ENCODE measurements at regions not wholly inside any gene's neighbourhood (a gene's known extent, or its start where the extent isn't known, plus 50 kb on each side); places are given as distances from the start of the nearest gene placed in this dataset.

- no peak for DNase-seq
These were observed 304.1 kb downstream of the MCTP2 start for GRCh38 chr15:94535298-94536048.

GRCh38 chr15:94536549-94536948, 305.2 kb downstream of the MCTP2 start:
- DNase-seq, result no peak

- DNase-seq, result no peak
These were observed 306.9 kb downstream of the MCTP2 start for GRCh38 chr15:94538280-94538679.

DNA sequence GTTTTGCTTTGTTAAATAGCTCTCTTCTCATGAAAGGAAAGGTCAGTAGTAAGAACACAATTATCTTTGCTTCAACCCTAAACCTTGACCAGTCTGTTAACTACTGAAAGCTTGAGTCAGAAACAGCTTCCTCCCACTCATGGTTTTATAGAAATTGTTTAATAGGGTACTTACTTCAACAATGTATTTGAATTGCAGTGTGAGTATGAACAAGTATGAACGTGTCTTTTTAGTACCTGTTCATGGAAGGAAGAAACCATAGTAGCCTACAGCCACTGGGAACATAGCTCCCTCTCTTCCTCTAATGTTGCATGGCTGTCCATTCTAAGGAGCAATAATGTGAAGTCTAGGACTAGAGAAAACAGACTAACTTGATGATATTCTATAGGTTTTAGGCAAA, 311.0 kb downstream of the MCTP2 start:
- no peak for DNase-seq

DNA sequence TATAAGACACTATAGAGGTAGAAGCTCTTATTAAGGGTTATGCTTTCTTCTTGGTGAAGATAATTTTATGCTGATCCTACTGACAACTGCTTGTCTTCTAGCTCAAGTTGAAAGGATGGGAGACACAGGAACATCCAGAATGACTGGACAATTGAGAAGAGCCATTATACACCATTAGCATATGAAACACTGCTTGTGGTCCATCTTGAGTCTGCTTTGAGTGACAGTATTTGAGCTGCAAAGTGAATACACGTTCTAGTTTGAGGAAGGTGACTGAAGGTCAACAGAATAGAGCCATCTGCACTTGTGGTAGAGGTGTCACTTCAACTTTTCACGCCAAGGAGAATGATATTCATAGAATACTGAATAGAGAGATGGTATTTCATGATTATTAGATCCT, 315.4 kb downstream of the MCTP2 start:
- DNase-seq, result no peak

GRCh38 chr15:94547711-94548110, 316.4 kb downstream of the MCTP2 start:
- DNase-seq, result no peak

DNA sequence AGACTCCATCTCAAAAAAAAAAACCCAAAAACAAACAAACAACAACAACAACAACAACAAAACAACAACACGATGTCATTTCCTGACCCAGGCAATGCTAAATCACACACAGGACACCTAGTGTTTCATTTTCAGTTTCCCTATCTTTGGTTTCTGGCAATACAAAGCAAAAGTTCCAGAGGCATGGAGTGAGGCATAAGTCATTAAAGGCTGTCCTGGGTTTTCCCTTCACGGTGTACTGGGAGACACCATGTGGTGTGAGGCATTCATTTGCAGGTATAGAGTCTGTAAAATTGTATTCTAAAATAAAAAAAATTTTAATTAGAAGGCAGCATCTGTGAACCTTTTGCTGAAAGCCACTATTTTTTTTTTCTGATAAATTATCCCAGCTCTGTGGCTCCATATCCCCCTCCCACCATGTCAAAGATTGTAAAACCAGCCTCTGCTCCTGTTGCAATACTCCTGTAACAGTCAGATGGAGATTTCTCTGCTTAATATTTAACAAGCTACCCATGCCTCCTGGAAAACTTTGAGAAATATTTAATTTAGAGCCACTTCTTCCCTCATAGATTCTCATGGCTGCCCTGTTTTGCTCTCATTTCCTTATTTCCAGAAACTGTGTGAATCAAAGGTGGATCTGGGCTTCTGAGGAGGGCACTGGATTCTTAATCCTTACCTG, 324.6 kb downstream of the MCTP2 start:
- DNase-seq, result no peak

GRCh38 chr15:94561036-94561689, 329.8 kb downstream of the MCTP2 start:
- DNase-seq, result no peak

- DNase-seq, result no peak
These were observed 332.1 kb downstream of the MCTP2 start for GRCh38 chr15:94563456-94563855.

DNA sequence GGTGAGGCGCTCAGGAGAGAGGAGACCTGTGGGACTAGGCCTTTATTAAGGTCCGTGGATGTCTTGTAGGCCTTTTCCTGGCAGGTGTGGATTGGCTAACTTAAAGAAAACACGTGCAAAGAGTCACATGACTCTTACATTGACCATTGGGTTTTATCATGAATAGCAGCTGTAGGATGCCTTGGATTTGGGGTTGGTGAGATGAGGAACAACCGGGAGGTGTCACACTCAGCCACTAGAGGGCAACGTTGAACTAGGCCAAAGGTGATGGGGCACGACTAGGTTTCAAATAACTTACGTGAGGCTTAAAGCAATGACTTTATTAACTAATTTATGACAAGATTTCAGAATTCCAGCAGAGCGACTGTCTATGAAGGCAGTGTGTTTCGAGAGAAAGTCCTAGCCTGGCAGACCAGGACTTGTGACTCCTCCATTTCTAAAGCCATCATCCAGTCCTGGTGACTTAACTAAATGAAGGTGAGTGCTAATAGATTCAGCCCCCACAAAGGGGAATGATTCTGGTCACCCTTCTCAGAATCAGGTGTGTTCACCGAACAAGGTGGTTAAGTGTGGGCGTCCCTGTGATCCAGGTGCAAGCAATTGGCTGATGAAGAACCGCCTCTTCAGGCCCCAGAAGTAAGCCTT, 345.6 kb downstream of the MCTP2 start:
- DNase-seq, result peak; percentile 23 to 59 (median 44)

- no peak for DNase-seq
These were observed 347.9 kb downstream of the MCTP2 start for GRCh38 chr15:94579286-94579685.

- no peak for DNase-seq
These were observed 349.0 kb downstream of the MCTP2 start for GRCh38 chr15:94580211-94580885.

DNA sequence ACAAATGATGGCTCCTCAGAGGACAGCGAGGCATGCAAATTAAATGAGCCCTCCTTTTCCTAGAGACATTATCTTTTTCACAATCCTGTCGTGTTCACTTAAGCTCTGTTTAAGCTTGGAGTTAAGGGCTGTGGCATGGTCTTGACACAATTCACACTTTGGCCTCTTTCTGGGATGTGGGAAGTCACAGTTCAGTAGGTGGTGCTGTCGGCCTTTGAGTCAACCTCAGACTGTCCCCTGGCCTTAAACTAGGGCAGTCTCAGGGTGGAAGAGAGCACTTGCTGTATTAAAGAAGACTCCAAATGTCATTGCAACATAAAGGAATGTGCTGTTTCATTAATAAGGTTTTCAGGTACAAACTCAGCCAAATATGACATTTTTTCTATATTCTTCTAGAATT, 351.0 kb downstream of the MCTP2 start:
- peak; percentile 24 to 58 (median 41) for DNase-seq

DNA sequence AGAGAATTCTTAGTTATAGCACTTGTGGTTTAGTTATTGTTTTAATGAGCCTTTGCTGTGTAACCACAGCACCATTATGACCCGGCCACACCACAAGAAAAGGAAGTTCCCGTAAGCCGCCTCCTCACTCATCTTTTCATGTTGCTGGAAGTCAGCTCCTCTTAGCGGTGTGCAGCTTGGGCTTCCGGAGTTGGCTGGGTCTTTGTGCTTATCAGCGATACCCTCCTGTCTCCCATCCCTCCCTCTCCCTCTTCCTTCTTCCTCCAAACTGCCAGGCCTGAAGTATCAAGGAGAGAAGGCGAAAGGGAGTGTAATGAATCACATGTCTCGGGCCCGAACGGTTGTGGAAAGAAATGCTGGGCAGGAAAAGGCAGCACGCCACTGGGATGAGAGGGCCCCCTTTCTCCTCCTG, 353.5 kb downstream of the MCTP2 start:
- DNase-seq, result peak; percentile 6 to 40 (median 31)

DNA sequence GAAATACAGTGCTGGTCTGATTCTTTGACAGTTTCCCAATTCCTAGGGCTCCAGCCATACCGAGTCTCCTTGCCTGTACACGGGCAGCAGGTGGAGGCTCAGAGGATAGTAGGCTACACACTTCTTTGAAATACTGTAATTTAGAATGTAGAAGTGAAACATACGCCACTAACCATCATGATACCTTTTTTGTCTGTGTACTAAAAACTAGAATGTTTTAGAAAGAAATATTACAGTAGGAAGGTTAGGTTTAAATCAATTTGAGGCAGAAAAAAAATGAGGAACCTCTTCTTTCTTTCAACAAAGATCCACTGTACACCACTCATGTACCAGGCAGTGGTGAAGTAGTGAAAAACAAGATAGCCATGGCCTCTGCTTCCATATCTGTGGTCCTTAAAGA, 354.7 kb downstream of the MCTP2 start:
- DNase-seq, result no peak

DNA sequence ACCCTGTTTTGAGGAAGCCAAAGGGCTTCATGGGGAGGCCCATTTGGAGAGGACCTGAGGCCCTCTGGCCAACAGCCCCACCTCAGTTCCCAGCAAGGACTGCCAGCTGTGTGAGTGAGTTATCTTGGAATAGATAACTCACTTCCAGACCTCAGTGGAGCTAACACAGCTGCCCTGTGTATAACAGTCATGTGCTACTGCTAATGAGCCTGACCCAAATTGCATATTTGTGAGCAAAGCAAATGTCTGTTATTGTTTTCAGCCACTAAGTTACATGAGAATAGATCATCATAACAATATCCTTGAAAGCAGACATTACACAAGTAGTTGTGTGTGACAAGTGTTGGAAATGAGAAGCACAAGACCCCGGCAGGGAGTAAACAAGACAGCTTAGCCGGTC, 355.8 kb downstream of the MCTP2 start:
- no peak for DNase-seq

DNA sequence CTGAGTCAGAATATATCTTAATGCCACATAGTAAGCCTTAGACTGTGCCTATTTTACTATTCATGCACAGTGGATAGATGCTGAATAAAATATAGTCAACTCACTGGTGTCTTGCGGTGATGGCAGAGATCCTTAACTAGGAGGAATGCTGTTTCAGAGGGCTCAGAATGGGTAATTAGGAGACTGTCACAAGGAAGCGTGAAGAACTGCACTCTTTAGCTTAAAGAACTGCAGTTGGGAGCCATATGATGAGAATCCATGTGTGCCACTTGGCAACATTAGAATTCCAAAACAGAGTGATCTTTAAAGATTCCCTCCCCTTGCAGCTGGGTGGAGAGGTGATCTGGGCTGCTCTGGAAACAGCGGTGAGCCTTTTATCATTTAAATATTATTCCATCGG, 357.6 kb downstream of the MCTP2 start:
- no peak for DNase-seq

DNA sequence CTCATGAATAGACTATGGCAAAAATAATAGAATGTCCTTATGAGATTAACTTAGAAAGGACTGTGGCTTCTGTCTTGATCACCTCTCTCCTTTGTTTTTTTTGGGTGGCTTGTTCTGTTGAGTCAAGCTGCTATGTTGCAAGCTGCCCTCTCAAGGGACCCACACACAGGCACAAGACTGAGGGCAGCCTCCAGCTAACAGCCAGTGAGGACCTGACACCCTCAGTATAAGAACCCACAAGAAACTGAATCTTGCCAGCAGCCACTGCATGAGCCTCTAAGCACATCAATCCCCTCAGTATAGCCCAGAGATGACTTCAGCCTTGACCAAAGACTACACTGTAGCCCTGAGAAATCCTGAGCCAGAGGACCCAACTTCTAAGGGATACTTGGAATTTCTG, 361.1 kb downstream of the MCTP2 start:
- no peak for DNase-seq

DNA sequence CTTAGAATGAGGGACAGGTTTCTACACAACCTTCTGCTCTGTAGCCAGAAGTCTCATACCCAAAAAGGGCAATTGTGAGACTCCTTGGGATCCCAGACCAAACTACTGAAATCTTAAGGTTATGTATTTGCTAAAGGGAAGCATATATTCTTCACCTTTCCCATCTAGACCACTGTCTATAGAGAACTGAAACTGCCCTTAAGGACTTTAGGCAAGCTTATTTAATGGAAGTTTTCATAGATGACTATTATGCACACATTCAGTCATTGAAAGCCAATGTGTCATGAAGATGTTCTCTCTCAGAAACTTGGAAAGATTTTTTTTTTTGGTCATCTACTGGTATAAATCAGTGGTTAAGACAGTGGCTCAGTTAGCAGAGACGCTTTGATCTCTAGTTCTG, 365.3 kb downstream of the MCTP2 start:
- peak in 1 of 4 experiments; percentile 9 for DNase-seq

- no peak for DNase-seq
These were observed 369.1 kb downstream of the MCTP2 start for GRCh38 chr15:94600505-94600904.

DNA sequence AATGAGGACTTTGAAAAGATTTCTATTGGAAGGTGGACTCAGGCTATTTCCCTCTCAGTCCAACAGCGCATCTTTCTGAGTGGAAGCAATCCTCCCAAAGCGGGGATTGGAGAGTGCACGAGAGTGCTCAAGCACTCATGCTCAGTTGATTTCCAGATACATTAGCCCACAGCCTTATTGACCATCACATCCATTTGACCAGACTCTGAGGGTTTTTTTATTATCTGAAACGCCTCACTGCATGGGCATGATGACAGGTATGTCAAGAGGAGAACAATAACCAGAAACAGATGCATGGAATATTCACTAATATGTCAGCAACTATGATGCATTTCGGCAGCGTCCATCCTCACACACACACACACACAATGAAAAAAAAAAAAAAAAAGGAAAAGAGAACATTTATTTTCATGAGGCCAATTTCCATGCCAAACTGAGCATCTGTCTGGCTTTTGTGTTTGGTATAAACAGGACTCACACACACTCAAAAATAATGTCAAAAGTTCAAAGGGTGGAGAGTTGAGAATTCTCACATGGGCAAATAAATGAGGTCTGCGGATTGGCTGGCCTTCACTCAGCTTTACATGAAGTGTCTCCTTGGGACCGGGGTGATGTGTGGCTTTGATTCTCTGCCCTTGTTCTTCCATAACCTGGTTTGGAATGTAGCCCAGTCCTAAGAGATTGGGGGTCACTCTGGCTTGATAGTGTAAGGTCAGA, 371.6 kb downstream of the MCTP2 start:
- no peak for DNase-seq

- DNase-seq, result no peak
These were observed 374.9 kb downstream of the MCTP2 start for GRCh38 chr15:94606286-94606685.
